GM19463 (cell line): ENCODE measurements at regions not wholly inside any gene's neighbourhood (a gene's known extent, or its start where the extent isn't known, plus 50 kb on each side); places are given as distances from the start of the nearest gene placed in this dataset.

Experiments
- ATAC-seq: cut with Tn5 transposase; IDR thresholded peaks from one replicate; pipeline ENCODE4 v1.9.1; 2021; ENCODE audit warnings: mild to moderate bottlenecking, moderate library complexity; ENCODE audit not compliant: unreplicated experiment

- no peak for ATAC-seq
Measured at GRCh38 chr2:150141226-150142001, 346.1 kb downstream of the RND3 start.

GRCh38 chr2:150140777-150141176 lies 346.7 kb downstream of the RND3 start:
- no peak for ATAC-seq

GRCh38 chr2:150138587-150138986 lies 348.9 kb downstream of the RND3 start:
- ATAC-seq: no peak

GRCh38 chr2:150137338-150138069 lies 350.0 kb downstream of the RND3 start:
- no peak for ATAC-seq

- ATAC-seq: no peak
Measured at GRCh38 chr2:150136893-150137292, 350.6 kb downstream of the RND3 start.

GRCh38 chr2:150136401-150136800 lies 351.1 kb downstream of the RND3 start:
- ATAC-seq: no peak

- ATAC-seq: no peak
Measured at GRCh38 chr2:150135223-150135883, 352.1 kb downstream of the RND3 start.

GRCh38 chr2:150134223-150134857 lies 353.1 kb downstream of the RND3 start:
- ATAC-seq: no peak

GRCh38 chr2:150133623-150134022 lies 353.8 kb downstream of the RND3 start:
- ATAC-seq: peak; percentile 96

- no peak for ATAC-seq
Measured at GRCh38 chr2:150129921-150130575, 357.4 kb downstream of the RND3 start.

- ATAC-seq: no peak
Measured at GRCh38 chr2:150127995-150128394, 359.5 kb downstream of the RND3 start.

GRCh38 chr2:150127346-150127990 lies 360.0 kb downstream of the RND3 start:
- no peak for ATAC-seq

- ATAC-seq: peak; percentile 38
Measured at GRCh38 chr2:150126839-150127238, 360.6 kb downstream of the RND3 start.

GRCh38 chr2:150126143-150126740 lies 361.2 kb downstream of the RND3 start:
- ATAC-seq: no peak

GRCh38 chr2:150125708-150126107 lies 361.8 kb downstream of the RND3 start:
- ATAC-seq: no peak

GRCh38 chr2:150125188-150125587 lies 362.3 kb downstream of the RND3 start:
- no peak for ATAC-seq

GRCh38 chr2:150124739-150125138 lies 362.7 kb downstream of the RND3 start:
- ATAC-seq: no peak

- ATAC-seq: no peak
Measured at GRCh38 chr2:150122871-150123613, 364.4 kb downstream of the RND3 start.

- no peak for ATAC-seq
Measured at GRCh38 chr2:150122156-150122555, 365.3 kb downstream of the RND3 start.
